Sigmoid colon (tissue), 6 donors: ENCODE measurements at regions not wholly inside any gene's neighbourhood (a gene's known extent, or its start where the extent isn't known, plus 50 kb on each side); places are given as distances from the start of the nearest gene placed in this dataset.

Experiments
- DNase-seq: peaks from one replicate; pipeline ENCODE4 v3.0.0-alpha.2; 2019
- H3K27ac ChIP-seq, 4 donors: fragments of 200-600 bp; sonication (generic); one replicate each; pipeline ENCODE4 v1.5.1; 2016 to 2019; ENCODE audit warnings: mild to moderate bottlenecking in 1 of 4
- H3K27me3 ChIP-seq, 3 donors: fragments of 200-600 bp; sonication (generic); one replicate each; pipeline ENCODE4 v1.5.1; 2019; ENCODE audit warnings: mild to moderate bottlenecking in 1 of 3
- H3K36me3 ChIP-seq, 4 donors: fragments of 200-600 bp; sonication (generic); one replicate each; pipeline ENCODE4 v1.5.1; 2016 to 2019
- H3K4me1 ChIP-seq, 4 donors: fragments of 200-600 bp; sonication (generic); one replicate each; pipeline ENCODE4 v1.5.1; 2017 to 2019
- H3K4me3 ChIP-seq, 4 donors: fragments of 200-600 bp; sonication (generic); one replicate each; pipeline ENCODE4 v1.5.1; 2017 to 2019; ENCODE audit warnings: mild to moderate bottlenecking in 2 of 4, moderate library complexity in 1 of 4
- H3K9me3 ChIP-seq, 4 donors: fragments of 200-600 bp in 3 of 4; sonication (generic) in 3 of 4; one replicate each; pipeline versions ENCODE4 v1.5.1 to v1.6.1; 2013 to 2019
- EP300 ChIP-seq, 4 donors: sonication (generic); formaldehyde crosslinking; IDR thresholded peaks; one replicate each; pipeline ENCODE4 v1.6.1; 2017; ENCODE audit warnings: antibody characterized with exemption in 4 of 4
- POLR2A ChIP-seq, 2 donors: fragments of 450-650 bp; IDR thresholded peaks; one replicate each; pipeline ENCODE4 v1.6.1; 2016; ENCODE audit warnings: antibody characterized with exemption in 2 of 2, mild to moderate bottlenecking in 2 of 2, moderate library complexity in 2 of 2
- POLR2AphosphoS5 ChIP-seq, 4 donors: sonication (generic); formaldehyde crosslinking; IDR thresholded peaks; one replicate each; pipeline ENCODE4 v1.6.1; 2017; ENCODE audit warnings: antibody characterized with exemption in 4 of 4
- WGBS, 2 donors: extraction: QIAGEN DNeasy Blood & Tissue Kit; methylation state at CpG; one replicate each; pipeline ENCODE4 v1.1.7; 2013; 5-methylcytosine and 5-hydroxymethylcytosine counted together
- intact Hi-C: fragments of 100-400 bp; cut with DNase I; formaldehyde crosslinking; loops from one replicate; pipeline ENCODE4 v1.15.1; 2023
- TF ChIP-seq, protein P1 (sequence below), 4 experiments: fragments of 450-650 bp in 3 of 4; fragments of 200-600 bp in 1 of 4; IDR thresholded peaks; one replicate each; pipeline ENCODE4 v1.5.1; 2016 to 2019; ENCODE audit warnings: antibody characterized with exemption in 4 of 4, mild to moderate bottlenecking in 3 of 4, moderate library complexity in 2 of 4
- donor health status: healthy with polysubstance abuse.
- donor health status: healthy.

DNA sequence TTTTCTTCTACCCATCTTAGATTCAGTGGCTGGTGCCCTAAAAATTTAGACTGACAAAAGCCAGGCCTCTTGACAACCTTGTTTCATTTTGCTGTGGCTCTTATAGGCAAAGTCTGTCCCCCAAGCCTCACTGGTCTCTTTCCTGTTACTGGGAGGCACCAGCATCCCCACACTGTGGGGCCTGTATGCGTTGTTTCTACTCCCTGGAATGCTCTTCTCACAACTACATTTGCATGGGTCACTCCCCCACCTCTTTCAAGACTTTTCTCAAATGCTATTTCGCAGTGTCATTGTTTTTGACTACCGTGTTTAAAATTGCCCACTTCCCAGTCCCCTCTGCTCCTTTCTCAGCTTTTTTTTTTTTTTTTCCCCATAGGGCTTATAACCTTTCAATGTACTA is 108.7 kb upstream of the DGKB start:
- Histone ChIP-seq H3K27ac (no peak overlapping the region), H3K4me3 (no peak overlapping the region), H3K4me1 (peaks cover 0 to 10% (median 8%) of the 10 kb centered on the region in 4 donors), H3K36me3 (no peaks in the 10 kb centered on the region), H3K27me3 (no peaks in the 10 kb centered on the region), H3K9me3 (no peaks in the 10 kb centered on the region)
- WGBS, 2 donors: 67 to 82% methylated on average over 3 of the region's 3 CpGs
- no peak for TF ChIP-seq EP300 (IDR thresholded peaks at IDR 0.05)
- no peak for DNase-seq
- intact Hi-C loops: loop anchor here (10.0 kb wide), 1 partner anchor 1064 kb away; no protein-coding TSS in a partner anchor

DNA sequence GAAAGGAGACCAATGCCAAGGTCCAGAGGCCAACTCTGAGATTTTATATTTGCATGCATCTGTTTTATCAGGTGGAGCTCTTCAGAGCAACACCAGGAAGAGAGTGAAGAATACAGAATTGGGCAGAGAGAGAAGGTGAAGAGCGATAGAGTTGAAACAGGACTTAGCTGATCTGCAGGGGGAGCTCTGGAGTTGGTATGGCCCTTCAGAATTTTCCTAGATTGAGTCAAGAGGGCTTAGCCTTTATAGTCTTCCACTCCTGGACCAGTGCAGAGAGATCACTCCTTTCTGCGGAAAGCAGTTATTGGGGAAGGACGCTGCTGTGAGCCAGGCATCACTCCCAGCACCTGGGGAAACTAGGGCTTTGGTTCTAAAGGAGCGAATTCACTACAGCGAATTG is 105.0 kb upstream of the DGKB start:
- Histone ChIP-seq H3K4me3 (no peak overlapping the region), H3K27me3 (no peaks in the 10 kb centered on the region), H3K27ac (no peak overlapping the region), H3K4me1 (no peaks in the 10 kb centered on the region), H3K9me3 (no peaks in the 10 kb centered on the region), H3K36me3 (no peaks in the 10 kb centered on the region)
- 82 to 85% methylated on average over 5 of the region's 5 CpGs for WGBS, 2 donors
- intact Hi-C loops: no loop called here
- TF ChIP-seq, protein P1, sequence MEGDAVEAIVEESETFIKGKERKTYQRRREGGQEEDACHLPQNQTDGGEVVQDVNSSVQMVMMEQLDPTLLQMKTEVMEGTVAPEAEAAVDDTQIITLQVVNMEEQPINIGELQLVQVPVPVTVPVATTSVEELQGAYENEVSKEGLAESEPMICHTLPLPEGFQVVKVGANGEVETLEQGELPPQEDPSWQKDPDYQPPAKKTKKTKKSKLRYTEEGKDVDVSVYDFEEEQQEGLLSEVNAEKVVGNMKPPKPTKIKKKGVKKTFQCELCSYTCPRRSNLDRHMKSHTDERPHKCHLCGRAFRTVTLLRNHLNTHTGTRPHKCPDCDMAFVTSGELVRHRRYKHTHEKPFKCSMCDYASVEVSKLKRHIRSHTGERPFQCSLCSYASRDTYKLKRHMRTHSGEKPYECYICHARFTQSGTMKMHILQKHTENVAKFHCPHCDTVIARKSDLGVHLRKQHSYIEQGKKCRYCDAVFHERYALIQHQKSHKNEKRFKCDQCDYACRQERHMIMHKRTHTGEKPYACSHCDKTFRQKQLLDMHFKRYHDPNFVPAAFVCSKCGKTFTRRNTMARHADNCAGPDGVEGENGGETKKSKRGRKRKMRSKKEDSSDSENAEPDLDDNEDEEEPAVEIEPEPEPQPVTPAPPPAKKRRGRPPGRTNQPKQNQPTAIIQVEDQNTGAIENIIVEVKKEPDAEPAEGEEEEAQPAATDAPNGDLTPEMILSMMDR (IDR thresholded peaks at IDR 0.05): no peak
- TF ChIP-seq POLR2AphosphoS5 (IDR thresholded peaks at IDR 0.05) (no peak), EP300 (IDR thresholded peaks at IDR 0.05) (no peak), POLR2A (IDR thresholded peaks at IDR 0.05) (no peak)
- DNase-seq: no peak

DNA sequence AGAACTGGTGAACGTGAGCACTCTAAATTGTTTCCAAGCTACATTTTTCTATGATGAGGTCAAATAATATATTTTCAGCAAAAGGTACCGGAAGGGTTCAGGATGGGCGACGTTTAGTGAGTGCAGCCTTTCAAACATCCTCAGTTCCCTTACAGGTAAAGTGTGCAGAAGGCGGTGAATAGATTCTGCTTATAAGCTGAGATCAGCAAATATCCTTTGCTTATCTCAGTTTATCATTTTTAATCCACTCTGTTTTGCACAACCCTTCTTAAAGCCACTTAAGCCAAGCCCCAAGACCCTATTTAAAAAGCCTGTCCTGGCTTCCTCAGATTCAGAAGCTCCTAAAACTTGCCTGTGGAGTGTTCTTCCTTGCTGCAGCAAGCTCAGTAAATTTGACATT is 103.1 kb upstream of the DGKB start:
- H3K27me3 ChIP-seq: no peaks in the 10 kb centered on the region
- DNase-seq: no peak
- no peak for TF ChIP-seq POLR2A (IDR thresholded peaks at IDR 0.05)
- no peak for TF ChIP-seq EP300 (IDR thresholded peaks at IDR 0.05)
- TF ChIP-seq, protein P1 (IDR thresholded peaks at IDR 0.05): no peak
- TF ChIP-seq POLR2AphosphoS5 (IDR thresholded peaks at IDR 0.05): no peak
- no peak overlapping the region for H3K4me3 ChIP-seq
- no peak overlapping the region for H3K27ac ChIP-seq
- intact Hi-C loops: no loop called here
- H3K4me1 ChIP-seq: no peaks in the 10 kb centered on the region
- no peaks in the 10 kb centered on the region for H3K9me3 ChIP-seq
- no peaks in the 10 kb centered on the region for H3K36me3 ChIP-seq
- WGBS, 2 donors: 87 to 89% methylated on average over 5 of the region's 5 CpGs

DNA sequence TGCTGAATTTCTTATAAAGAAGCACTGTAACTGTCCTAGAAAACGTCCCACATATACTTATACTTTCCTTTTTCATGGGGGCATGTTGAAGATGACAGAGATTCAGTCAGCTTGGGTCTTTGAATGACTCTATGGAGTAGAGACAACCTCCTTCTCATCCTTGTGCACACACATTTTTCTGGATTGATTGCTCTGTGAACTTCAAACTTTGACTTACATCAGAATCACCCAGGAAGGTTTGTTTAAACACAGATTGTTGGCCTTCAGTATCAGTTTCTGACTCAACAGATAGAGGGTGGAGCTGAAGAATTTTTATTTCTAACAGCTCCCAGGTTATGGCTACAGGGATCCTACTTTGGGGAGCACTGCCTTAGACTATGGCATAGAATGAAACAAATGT is 97.6 kb upstream of the DGKB start:
- no peak for DNase-seq
- no peaks in the 10 kb centered on the region for H3K36me3 ChIP-seq
- no peaks in the 10 kb centered on the region for H3K27me3 ChIP-seq
- no peak overlapping the region for H3K4me3 ChIP-seq
- no peaks in the 10 kb centered on the region for H3K4me1 ChIP-seq
- H3K9me3 ChIP-seq: no peaks in the 10 kb centered on the region
- intact Hi-C loops: no loop called here
- WGBS, 2 donors: 27 to 54% methylated on average over 1 of the region's 1 CpG
- H3K27ac ChIP-seq: no peak overlapping the region
- TF ChIP-seq POLR2A (IDR thresholded peaks at IDR 0.05) (no peak), POLR2AphosphoS5 (IDR thresholded peaks at IDR 0.05) (no peak), EP300 (IDR thresholded peaks at IDR 0.05) (no peak)
- TF ChIP-seq, protein P1 (IDR thresholded peaks at IDR 0.05): no peak

DNA sequence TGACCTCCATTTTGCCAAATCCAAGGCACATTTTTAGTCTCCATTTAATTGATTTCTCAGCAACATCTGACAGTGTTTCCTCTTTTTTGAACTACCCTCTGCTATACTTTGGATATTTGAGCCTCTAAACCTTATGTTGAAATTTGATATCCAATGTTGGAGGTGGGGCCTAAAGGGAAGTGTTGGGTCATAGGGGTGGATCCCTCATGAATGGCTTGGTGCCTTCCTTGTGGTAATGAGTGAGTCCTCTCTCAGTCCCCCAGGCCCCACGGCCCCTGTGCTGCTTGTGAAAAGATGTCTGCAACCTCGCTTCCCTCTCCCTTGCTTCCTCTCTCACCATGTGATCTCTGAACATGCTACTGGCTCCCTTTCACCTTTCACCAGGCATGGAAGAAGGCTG is 96.8 kb upstream of the DGKB start:
- 75 to 93% methylated on average over 2 of the region's 2 CpGs for WGBS, 2 donors
- TF ChIP-seq, protein P1 (IDR thresholded peaks at IDR 0.05): no peak
- TF ChIP-seq EP300 (IDR thresholded peaks at IDR 0.05) (no peak), POLR2AphosphoS5 (IDR thresholded peaks at IDR 0.05) (no peak)
- H3K36me3 ChIP-seq: no peaks in the 10 kb centered on the region
- no peaks in the 10 kb centered on the region for H3K4me1 ChIP-seq
- DNase-seq: no peak
- H3K27ac ChIP-seq: no peak overlapping the region
- no peaks in the 10 kb centered on the region for H3K27me3 ChIP-seq
- no peak overlapping the region for H3K4me3 ChIP-seq
- intact Hi-C loops: no loop called here
- no peaks in the 10 kb centered on the region for H3K9me3 ChIP-seq
